Suppressor macrophage treated with lipopolysaccharide for 4 hours (primary cell): ENCODE measurements at regions not wholly inside any gene's neighbourhood (a gene's known extent, or its start where the extent isn't known, plus 50 kb on each side); places are given as distances from the start of the nearest gene placed in this dataset.

Source experiments
- DNase-seq: peaks from one replicate; pipeline ENCODE4 v3.0.0-alpha.2; 2020

DNA sequence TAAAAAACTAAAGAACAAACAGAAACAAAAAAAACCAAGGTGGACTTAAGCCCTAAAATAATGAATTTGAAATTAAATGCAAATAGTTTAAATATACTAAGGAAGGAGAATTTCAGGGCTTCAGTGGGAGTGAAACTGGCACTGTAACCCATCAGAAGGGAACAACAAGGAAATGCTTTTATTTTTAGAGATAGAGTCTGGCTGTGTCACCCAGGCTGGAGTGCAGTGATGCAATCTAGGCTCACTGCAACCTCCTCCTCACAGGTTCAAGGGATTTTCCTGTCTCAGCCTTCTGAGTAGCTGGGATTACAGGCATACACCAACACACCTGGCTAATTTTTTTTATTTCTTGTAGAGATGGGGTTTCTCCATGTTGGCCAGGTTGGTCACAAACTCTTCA lies 625.2 kb upstream of the CDH8 start:
- no peak for DNase-seq

DNA sequence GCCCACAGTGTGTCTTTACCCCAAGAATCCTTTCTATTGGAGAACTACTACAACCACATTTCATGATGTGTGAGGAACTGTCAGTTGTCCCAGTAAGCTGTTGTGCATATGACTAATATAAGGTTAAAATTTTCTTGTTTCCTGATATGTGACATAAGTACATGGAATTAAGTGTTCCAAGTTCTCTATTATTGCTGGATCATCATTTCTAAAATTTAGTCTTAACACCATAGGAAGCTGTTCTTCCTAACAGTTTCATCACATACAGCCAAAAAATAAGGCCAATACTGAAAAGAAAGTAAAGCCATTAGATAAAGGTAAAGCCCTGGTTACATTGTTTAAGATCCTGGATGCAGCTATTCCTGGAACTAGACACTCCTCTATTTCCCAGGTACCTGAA lies 620.9 kb upstream of the CDH8 start:
- no peak for DNase-seq

DNA sequence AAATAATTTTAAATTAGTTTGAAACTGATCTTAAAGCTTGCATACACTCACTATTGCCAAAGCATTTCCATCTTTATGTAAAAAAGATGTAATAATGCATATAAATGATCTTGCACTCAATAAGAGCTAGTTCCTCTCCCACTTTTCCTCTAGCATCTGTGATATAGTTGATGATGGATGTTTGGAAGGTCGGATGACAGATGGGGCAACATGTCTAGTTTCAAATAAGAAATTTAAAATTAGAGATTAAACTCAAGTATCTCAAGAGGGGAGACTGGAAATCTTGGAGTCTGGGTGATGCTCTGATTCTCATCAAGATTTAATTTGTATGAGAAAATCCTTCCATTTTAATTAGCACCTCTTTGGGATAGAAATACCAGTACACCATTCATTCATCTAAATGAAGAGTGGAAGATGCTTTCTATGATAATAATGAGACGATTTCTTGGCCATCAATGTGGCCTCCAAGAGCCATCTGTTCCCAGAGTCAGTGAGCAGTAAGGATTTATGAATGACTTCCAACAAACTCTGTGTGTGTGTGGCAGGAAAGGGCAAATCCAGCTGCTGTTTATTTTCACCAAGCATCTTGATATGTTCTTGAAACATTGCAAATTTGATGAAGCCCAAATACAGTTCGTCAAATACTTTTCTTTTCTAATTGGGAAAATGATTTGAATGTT lies 616.3 kb upstream of the CDH8 start:
- DNase-seq = no peak

DNA sequence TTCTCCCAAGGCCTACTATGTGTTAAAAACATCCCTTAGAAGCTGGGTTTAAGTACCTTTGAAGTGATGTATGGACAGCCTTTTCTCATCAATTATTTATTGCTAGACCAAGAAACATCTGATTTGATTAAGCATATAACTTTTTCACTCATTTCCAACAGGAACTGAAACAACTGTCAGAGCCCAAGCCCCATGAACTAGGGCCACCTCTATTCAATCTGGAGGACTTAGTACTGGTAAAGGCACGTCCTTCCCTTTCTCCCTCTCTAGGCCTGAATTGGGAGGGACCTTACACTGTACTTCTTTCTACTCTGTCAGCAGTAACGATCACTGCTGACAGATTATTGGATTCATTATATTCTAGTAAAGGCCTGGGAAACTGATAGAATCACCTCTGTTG lies 612.0 kb upstream of the CDH8 start:
- DNase-seq = no peak

DNA sequence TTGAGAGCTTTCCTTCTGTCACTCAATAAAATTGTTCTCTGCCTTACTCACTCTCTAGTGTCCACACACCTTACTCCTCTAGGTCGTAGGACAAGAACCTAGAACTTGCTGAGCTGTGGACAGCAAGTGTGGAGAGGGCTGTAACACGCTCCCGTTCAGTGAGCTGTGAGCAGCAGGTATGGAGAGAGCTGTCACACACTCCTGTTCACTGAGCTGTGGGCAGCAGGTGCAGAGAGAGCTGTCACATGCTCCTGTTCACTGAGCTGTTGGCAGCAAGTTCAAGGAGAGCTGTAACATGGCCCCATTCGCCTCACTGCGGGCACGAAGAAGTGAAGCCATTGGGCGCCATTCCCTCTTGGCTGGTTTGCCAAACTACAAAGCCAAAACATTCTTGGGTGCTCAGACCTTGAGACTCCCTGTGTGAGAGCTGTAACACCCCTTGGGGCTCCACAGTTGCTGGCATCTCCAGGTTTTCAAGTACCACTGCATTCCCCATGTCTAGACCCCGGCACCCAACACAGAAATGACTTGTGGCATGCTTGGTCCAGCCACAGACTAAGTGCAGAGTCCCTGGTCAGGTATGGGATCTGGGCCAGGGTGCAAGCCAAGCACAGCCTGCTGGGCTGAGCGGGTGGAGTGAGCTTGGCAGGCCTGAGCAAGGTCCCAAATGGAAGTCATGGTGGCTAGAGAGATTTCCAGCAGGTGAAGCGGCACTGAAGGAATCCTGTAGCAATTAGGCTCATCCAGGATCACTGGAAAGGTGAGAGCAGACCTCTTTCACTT lies 608.0 kb upstream of the CDH8 start:
- DNase-seq = no peak

DNA sequence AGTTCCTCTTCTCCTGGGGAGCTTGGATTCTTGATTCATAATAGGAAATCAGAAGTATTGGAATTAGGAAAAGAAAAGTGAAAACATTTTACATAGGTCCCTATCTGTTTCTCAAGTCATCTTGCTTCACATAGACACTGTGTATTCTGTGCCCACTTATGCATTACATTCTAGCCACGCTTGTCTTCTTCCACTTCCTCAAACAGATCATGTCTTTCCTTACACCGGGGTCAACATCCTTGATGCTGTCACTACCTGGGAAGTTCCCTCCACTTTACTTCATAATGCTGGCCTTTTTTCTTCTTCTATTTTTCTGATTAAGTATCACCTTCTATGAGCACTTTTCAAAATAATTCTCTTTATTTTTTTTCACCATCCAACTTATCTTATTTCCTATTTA lies 606.4 kb upstream of the CDH8 start:
- DNase-seq = no peak

DNA sequence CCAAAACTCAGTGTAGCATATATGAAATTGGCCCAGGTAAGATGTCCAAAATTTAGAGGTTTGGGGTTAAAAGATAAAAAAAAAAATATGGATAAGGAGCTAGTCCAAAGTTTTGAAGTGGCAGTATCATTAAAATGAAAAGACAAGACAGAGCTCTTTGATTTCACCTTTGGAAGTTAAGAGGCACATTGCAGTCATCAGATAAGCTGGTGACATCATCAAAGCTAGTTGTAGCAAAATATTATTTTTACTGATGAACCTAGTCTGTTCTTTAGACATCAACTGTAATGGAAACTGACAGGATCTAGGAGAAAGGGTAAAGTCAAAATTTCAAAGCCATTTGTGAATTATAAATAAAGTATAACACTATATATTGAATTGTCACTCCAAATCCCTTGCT lies 603.7 kb upstream of the CDH8 start:
- DNase-seq = no peak

DNA sequence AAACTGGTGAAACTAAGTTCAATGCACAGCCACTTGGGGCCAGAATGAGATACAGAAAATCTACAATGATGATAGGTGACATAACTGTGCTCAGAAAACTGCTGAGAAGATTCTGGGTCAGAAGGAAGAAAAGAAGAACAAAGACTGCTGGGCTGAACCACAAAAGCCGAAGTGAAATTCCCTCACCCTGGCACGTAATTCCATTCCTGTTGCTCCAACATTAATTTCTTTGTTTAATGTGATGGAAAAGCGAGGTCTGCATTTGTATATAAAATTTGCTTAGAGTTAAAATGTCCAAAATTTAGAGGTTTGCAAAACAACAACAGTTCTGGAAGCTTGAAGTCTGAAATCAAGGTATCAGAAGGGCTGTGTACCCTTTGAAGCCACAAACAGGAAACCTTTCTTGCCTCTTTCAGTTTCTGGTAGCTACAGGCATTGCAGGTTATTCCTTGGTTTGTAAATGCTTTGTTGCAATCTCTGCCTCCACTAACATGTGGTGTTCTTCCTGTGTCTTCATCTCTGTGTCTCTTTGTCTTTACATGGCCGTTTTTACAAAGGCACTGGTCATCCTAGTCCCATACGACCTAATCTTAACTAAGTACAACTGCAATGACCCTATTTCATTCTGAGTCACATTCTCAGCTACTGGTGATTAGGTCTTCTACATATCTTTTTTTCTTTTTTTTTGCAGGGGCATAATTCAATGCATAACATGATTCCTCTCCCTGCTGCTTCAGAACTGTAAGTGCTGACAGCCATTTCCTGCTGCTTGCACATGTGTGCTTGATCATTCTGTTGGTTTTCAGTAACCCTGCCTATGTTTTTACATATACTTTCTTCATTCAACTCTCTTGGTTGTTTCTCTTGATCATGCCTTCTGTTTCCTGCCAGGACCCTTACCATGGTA lies 603.0 kb upstream of the CDH8 start:
- no peak for DNase-seq

DNA sequence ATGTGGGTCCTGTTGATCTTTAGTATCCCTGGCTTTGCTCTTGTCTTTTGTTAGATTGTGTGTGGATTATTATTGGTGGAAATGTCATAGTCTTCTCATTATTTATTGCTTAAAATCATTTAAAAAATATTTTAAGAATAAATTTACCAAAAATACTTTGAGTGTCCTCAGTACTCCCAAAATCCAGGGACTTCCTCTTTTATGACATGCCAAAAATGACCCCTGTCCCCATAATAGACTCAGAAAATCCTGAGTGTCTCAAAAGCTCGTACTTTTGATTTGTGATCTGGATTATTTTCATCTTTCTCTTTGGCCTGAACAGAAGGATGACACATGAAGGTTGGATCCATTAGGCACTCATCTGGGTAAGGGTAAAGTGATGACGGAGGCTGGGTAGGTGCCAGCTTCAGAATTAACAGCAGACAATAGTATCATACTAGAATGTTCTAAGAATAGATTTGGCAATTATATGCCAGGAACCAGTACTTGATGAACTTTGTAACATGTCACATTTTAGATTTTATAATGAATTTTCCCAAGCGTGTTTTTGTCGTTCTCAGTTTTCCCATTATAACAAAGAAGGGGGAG lies 602.2 kb upstream of the CDH8 start:
- DNase-seq = no peak

DNA sequence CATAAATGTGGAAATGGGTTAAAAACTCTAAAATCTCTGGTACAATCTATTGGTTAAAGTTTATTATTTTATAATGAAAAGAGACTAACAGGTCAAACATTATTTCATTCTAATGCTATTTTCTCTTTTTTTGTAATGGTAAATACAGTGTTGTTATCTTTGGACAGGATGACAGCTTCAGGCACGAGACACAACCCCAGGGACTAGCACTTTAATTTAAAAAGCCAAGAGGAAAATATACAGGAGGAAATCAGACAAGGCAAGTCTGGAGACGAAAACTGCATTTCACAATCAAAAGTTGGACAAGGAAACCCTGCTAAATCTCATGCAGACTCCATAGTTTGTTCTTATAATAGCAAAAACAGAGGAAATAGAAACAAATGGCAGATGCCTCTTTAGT lies 589.1 kb upstream of the CDH8 start:
- DNase-seq = no peak

DNA sequence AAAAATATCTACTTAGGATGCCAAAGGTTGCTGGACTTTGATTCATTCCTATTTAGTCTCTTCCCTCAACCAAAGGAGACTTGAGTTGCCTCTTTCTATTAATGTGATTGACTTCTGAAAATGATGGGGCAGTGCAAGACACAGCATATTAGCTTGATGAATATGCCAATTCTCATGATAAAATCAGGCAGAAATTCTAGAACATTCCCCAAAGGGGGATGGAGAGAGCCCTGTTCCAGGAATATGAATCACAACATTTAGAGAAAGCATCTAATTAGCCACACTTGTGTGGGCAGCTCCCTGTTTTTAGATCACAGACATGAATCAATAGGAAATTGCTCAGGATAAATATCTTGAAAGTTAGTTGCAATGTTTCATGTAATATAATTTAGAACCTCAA lies 584.0 kb upstream of the CDH8 start:
- DNase-seq = no peak

DNA sequence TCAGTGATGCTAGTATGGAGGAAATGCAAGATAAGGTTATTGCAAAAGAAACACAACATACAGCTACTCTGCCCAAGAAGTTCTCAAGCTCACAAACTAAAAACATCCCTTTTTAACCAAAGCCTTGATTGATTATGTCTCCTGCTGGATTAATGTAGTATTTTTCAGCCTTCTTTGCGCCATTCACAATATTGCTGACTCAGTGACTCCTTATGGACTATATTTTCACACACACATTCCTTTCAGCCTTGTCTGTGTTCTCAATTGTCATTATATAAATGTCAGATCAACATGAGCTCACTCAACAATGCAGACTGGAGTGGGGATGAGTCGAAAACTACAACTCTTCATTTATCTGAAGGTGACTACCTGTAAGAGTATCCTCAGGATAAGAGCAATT lies 579.3 kb upstream of the CDH8 start:
- DNase-seq = no peak

DNA sequence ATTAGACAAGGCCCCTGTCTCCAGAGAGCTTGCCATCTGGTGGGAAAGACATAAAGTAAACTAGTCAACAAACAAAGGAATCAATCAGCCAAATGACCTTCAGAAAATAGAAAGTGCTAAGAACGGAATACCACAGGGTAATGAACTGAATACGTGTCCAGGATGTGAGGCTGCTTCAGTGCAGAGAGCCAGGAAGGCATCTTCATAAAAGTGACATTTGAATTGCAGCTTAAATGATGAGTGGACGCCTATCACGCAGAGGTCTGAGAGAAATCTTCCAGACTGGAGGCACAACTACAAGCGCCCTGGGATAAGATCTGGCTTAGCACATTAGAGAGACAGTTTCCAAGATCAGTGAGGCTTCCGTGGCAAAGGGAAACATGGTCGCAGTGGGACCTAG lies 574.1 kb upstream of the CDH8 start:
- DNase-seq = no peak

DNA sequence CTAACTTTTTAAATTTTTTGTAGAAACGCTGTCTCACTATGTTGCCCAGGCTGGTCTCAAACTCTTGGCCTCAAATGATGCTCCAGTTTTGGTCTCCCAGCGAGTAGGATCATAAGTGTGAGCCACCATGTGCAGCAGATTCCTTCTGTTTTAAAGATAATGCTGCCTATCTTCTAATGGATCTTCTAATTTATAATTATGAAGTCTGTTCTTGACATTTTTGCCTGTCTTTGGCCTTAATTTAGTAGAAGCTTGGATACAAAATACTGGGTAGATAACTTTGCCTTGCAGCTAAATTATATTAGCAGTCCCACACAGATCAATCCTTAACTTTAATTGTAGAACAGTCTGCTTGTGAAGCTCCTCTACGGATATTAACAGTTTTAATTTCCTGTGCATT lies 566.6 kb upstream of the CDH8 start:
- DNase-seq = no peak

DNA sequence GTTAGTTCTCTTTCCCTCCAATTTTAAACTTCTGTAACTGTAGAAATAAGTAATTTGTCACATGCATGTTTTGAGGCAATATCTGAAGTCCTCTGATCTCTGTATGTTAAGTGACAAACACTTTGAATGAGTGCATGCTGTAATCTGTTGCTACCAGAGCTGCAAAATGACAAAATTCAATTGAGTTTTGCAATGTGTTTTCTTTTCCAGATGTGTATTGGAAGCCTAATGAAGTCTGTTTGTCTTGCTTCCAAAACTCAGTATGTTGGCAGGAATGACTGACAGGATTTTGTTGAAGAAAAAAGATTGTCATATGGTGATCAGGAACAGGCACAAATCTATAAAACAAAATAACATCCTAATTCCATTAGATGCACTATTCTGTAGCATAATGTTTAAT lies 561.6 kb upstream of the CDH8 start:
- DNase-seq = no peak

DNA sequence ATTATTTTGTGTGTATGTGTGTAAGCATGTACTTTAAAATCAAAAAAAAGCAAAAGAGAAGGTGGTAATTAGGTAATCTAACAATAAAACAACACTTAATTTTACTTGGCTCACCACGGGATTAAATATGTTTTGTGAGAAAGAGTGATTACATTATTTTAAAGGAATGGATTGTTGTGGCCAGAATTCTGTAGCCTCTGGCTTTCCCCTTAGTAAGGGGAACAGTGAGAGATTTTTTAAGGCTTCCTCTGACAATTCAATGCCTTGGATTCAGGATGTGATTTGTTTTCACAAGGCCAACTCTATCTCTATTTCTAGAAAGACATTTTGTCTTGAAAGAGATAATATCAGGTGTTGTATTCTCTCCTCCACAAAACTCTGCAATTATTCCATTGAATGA lies 560.3 kb upstream of the CDH8 start:
- no peak for DNase-seq

DNA sequence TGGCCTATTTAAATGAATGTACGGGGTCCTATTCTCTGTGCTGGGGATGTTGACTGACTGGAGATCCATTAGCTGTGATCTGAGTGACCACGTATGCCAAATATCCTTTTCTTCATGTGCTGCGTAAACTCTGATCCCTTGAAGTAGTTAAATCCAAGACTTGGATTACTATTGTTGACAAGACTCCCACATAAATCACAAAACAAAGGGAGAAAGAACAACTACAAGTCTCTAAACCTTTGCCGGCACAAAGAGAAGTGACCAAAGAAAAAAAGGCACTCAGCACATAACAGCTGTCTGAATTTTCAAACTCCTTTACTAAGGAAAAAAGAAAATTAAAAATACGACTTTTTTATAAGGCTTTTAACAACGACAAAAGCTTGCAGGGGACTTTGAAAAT lies 559.9 kb upstream of the CDH8 start:
- DNase-seq = no peak

DNA sequence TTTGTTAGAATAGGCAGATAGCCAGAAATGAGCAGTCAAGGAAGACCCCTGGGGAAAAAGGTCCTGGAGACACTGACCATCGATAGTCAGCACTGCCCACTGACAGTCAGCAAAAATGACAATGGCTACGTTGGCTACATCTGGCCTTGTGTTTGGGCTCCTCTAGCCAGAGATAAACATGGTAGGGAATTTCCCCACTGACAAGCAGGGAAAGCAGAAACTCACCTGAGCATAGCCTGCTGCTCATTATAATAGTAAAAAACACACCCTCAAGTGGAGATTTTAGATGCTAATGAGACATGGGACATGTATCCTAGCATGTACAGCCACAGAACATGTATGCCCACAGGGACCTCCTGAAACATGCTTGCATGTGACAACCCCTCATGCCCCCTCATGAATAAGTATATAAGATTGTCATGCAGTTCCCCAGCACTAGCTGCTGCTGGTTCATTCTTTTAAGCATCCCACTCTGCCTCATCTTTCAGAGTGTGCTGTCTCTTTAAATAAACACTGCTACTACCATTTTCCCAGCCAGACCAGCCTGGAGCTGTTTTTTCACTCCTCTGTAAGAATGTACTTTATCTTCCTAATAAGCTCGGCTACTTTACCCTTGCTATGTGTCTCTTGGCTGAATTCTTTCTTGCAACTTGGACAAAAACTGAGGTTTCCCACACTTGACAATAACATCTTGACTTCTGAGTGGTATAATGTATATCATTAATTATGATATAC lies 550.1 kb upstream of the CDH8 start:
- DNase-seq = no peak

DNA sequence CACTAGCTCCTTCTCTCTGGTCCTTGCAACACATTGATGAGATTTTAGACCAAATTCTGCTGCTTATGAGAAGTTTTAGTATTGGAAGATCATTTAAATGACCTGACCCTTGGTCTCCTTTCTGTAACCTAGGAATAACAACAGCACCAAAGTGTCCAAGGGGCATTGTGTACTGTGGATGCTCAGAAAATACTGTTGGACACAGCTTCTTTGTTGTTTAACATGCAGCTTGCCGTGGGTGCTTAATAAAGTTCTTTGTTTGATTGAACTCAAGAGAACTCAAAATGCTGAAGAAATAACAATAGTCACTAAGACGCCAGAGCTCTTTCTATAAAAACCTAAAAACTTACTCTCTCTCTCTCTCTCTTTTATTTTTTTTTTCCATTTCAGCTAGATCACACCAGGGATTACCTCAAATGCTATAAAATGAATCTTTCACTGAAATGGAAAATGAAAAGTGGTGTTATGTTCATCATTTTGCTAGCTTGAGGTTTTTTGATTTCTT lies 548.9 kb upstream of the CDH8 start:
- no peak for DNase-seq

DNA sequence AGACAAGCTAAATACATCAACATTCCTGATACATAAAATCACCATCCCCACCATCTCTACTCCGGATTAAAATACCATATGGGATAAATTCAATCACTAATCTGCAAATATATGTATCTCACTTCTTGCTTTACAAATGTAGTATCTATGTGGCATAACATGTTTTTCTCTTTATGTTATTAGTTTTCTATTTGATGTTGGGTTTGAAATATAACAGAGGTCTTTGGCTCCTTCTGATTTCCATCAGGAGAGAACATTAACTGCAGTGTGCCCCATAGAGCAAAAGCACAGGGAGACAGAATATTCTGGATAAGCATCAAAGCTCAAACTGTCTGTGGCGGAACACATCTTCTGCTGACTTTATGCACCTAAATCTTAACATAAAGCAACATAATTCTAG lies 547.2 kb upstream of the CDH8 start:
- no peak for DNase-seq

DNA sequence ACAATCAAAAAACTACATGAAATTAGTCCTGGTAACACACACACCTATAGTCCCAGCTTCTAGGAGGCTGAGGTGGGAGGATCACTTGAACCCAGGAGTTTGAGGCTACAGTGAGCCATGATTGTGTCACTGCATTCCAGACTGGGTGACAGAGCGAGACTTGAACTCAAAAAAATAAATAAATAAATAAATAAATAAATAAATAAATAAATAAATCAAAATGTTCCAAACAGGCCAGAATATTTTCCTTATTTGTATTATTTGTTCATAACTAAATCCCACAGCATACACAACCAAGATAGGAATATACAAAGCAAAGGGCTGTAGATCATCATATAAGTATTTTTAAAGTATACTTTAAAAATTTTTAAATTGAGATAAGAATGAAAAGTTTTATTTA lies 537.2 kb upstream of the CDH8 start:
- DNase-seq = no peak

DNA sequence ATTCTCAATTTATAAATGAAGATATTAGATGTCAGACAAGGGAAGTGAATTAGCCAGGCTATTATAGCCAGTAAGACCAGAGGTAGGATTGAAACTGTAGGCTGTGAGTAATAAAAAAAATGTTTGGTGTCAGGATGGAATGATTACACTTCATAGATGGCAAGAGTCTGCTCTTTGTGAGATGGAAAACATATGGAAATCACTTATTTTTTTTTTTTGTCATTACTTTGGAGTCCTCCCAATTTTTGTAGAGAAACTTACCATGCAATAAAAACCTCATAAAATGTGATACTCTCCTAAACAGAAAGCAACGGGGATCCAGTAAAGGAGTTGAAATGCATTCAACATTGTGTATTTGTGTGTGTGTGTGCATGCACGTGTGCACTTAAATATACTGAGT lies 532.7 kb upstream of the CDH8 start:
- no peak for DNase-seq

DNA sequence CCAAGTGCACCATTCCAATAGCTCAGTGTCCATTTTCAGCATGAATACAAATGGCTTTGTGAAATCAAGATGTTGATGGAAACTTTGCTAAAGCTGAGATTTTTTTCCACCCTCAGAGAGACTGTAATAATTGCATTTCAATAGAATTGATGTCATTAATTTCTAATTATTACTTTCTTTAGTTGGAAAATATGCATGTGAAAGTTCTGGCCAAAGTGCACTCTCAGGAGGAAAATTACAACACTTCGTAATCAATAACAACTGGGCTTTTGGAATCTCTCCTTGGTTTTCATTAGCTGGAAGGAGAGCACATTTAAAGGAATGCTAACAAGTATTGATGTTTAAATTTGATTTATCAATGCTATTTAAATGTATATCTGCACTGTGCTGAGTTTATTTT lies 529.5 kb upstream of the CDH8 start:
- no peak for DNase-seq
